GM12878 (cell line): ENCODE measurements at regions not wholly inside any gene's neighbourhood (a gene's known extent, or its start where the extent isn't known, plus 50 kb on each side); places are given as distances from the start of the nearest gene placed in this dataset.

ENCODE experiments used
- ATAC-seq: fragments of 200-7000 bp; cut with Tn5 transposase; 3 replicates; pipeline ENCODE4 v1.9.1; 2020; ENCODE audit warnings: mild to moderate bottlenecking, moderate library complexity
- BruUV-seq: library from RNA; stranded (reverse); fragments of 400-500 nt; replicated peaks from 2 replicates; lab custom pipeline; 2021; lab: Mats Ljungman, UMichigan
- CTCF ChIA-PET: fragments of 300-600 bp; sonication (Branson Sonifier 250); formaldehyde crosslinking; extraction: SDS; loops from one replicate; lab custom pipeline; 2021; ENCODE audit warnings: inconsistent platforms; lab: Yijun Ruan, JAX
- POLR2A ChIA-PET: fragments of 350-600 bp; formaldehyde crosslinking; extraction: SDS; loops from one replicate; lab custom pipeline; 2021; ENCODE audit warnings: inconsistent platforms; lab: Charles Lee
- RAD21 ChIA-PET: fragments of 300-600 bp; sonication (Branson Sonifier 250); formaldehyde crosslinking; loops from one replicate; lab custom pipeline; 2023; ENCODE audit warnings: antibody characterized with exemption; ENCODE audit not compliant: unreplicated experiment; lab: Charles Lee
- SMC1A ChIA-PET: fragments of 300-600 bp; sonication (Branson Sonifier 250); formaldehyde crosslinking; loops from one replicate; lab custom pipeline; 2023; ENCODE audit not compliant: unreplicated experiment, uncharacterized antibody; lab: Charles Lee
- DNase-seq: peaks from one replicate; pipeline ENCODE4 v3.0.0-alpha.2; 2011; ENCODE audit warnings: low read depth, low spot score
- FAIRE-seq: peaks from 3 replicates; lab custom pipeline; 2011; peaks lifted over from hg19 to GRCh38; lab: Jason Lieb, UNC
- H2AFZ ChIP-seq: 2 replicates; pipeline ENCODE4 v1.6.0; 2011; ENCODE audit warnings: low read depth, low read length, control low read depth; ENCODE audit not compliant: control insufficient read depth
- H3K27ac ChIP-seq: 2 replicates; pipeline ENCODE4 v1.5.1; 2011; ENCODE audit warnings: control low read depth; ENCODE audit not compliant: control insufficient read depth, insufficient read depth
- H3K27me3 ChIP-seq, 2 experiments: replicated peaks in 1 of 2; 2 replicates each; pipeline versions ENCODE4 v1.6.0 to v1.6.1; 2011; ENCODE audit warnings: low read length in 1 of 2; ENCODE audit not compliant: control insufficient read depth in 2 of 2, insufficient read depth in 2 of 2
- H3K36me3 ChIP-seq, 2 experiments: 2 replicates each; pipeline ENCODE4 v1.5.1; 2011; ENCODE audit warnings: low read length in 1 of 2; ENCODE audit not compliant: control insufficient read depth in 2 of 2, insufficient read depth in 2 of 2
- H3K4me1 ChIP-seq: 2 replicates; pipeline ENCODE4 v1.6.1; 2011; ENCODE audit warnings: mild to moderate bottlenecking, low read length, moderate library complexity, mixed read lengths; ENCODE audit not compliant: control insufficient read depth, insufficient read depth
- H3K4me2 ChIP-seq: 2 replicates; pipeline ENCODE4 v1.6.0; 2011; ENCODE audit warnings: control low read depth; ENCODE audit not compliant: control insufficient read depth, insufficient read depth
- H3K4me3 ChIP-seq: fragments of 200-600 bp; sonication (generic); 2 replicates; pipeline ENCODE4 v1.5.1; 2016
- H3K79me2 ChIP-seq: 2 replicates; pipeline ENCODE4 v1.6.0; 2011; ENCODE audit warnings: low read length; ENCODE audit not compliant: control insufficient read depth, insufficient read depth
- H3K9ac ChIP-seq: 2 replicates; pipeline ENCODE4 v1.8.0; 2011; ENCODE audit warnings: low read length, control low read depth, mixed read lengths; ENCODE audit not compliant: control insufficient read depth, insufficient read depth
- H3K9me3 ChIP-seq: replicated peaks from 3 replicates; pipeline ENCODE4 v1.5.1; 2011; ENCODE audit warnings: mild to moderate bottlenecking, low read length; ENCODE audit not compliant: control insufficient read depth, insufficient read depth
- H4K20me1 ChIP-seq: 2 replicates; pipeline ENCODE4 v1.6.0; 2011; ENCODE audit not compliant: control insufficient read depth, insufficient read depth
- ATF3 ChIP-seq: IDR thresholded peaks from 2 replicates; pipeline ENCODE4 v1.6.1; 2011; ENCODE audit warnings: low read depth, mild to moderate bottlenecking, low read length, moderate library complexity, borderline replicate concordance; ENCODE audit errors: extremely low read depth
- CEBPB ChIP-seq, 2 experiments: fragments of 150-350 bp in 1 of 2; IDR thresholded peaks; 2 replicates each; pipeline ENCODE4 v1.6.1; 2012 to 2014; ENCODE audit warnings: low read depth in 2 of 2, low read length in 2 of 2, borderline replicate concordance in 1 of 2, inconsistent platforms in 1 of 2
- CHD2 ChIP-seq: IDR thresholded peaks from 2 replicates; pipeline ENCODE4 v1.6.1; 2011; ENCODE audit warnings: low read depth, low read length, improper control_type of control experiment, borderline replicate concordance
- EED ChIP-seq: sonication (generic); IDR thresholded peaks from 2 replicates; pipeline ENCODE4 v1.6.1; 2016; ENCODE audit warnings: antibody characterized with exemption, low read depth
- HDAC6 ChIP-seq: fragments of 200-600 bp; sonication (generic); IDR thresholded peaks from one replicate; pipeline ENCODE4 v1.8.0; 2017; ENCODE audit warnings: antibody characterized with exemption; ENCODE audit not compliant: unreplicated experiment
- IKZF1 ChIP-seq: fragments of 450-650 bp; conservative IDR thresholded peaks from 2 replicates; pipeline ENCODE4 v1.6.1; 2017; ENCODE audit warnings: antibody characterized with exemption, mild to moderate bottlenecking
- MEF2B ChIP-seq: fragments of 450-650 bp; IDR thresholded peaks from 2 replicates; pipeline ENCODE4 v1.6.1; 2018; ENCODE audit warnings: mild to moderate bottlenecking, moderate library complexity; ENCODE audit not compliant: partially characterized antibody, poor library complexity, severe bottlenecking
- MTA2 ChIP-seq: fragments of 450-650 bp; IDR thresholded peaks from 2 replicates; pipeline ENCODE4 v1.6.1; 2016; ENCODE audit warnings: low read depth, mild to moderate bottlenecking, moderate library complexity
- POLR2AphosphoS5 ChIP-seq: IDR thresholded peaks from 2 replicates; pipeline ENCODE4 v1.6.1; 2011; ENCODE audit warnings: mild to moderate bottlenecking, low read length, inconsistent platforms
- RELB ChIP-seq: fragments of 450-650 bp; IDR thresholded peaks from 2 replicates; pipeline ENCODE4 v1.6.1; 2017; ENCODE audit warnings: low read depth, mild to moderate bottlenecking, moderate library complexity
- SMAD1 ChIP-seq: fragments of 450-650 bp; IDR thresholded peaks from 2 replicates; pipeline ENCODE4 v1.6.1; 2018; ENCODE audit warnings: mild to moderate bottlenecking, low read depth; ENCODE audit not compliant: partially characterized antibody
- TAF1 ChIP-seq: IDR thresholded peaks from 2 replicates; pipeline ENCODE4 v1.6.1; 2011; ENCODE audit warnings: mild to moderate bottlenecking, low read depth, low read length, borderline replicate concordance
- ZNF622 ChIP-seq: fragments of 450-650 bp; IDR thresholded peaks from 2 replicates; pipeline ENCODE4 v1.6.1; 2017; ENCODE audit warnings: mild to moderate bottlenecking, inconsistent platforms
- WGBS: methylation state at CpG from one replicate; pipeline ENCODE4 v1.1.6; 2016; ENCODE audit warnings: low lambda C conversion rate; ENCODE audit not compliant: insufficient replicate concordance, insufficient coverage; ENCODE audit errors: missing lambda C conversion rate; 5-methylcytosine and 5-hydroxymethylcytosine counted together
- in situ Hi-C: fragments of 300-500 bp; cut with MboI; formaldehyde crosslinking; loops from 9 replicates; pipeline ENCODE4 v1.14.3; 2018; ENCODE audit warnings: mixed read lengths
- intact Hi-C: fragments of 100-400 bp; cut with micrococcal nuclease; formaldehyde crosslinking; loops from one replicate; pipeline ENCODE4 v1.14.2; 2022; ENCODE audit not compliant: unreplicated experiment

GRCh38 chr5:106877881-106878280 is 792.9 kb downstream of the EFNA5 start:
- RAD21 ChIA-PET = interaction anchor here (0.8 kb wide), 1 partner anchor 423 kb away, joined by 3 read pairs; no protein-coding TSS in a partner anchor
- TF ChIP-seq RELB (no peak), TAF1 (no peak), CHD2 (no peak), SMAD1 (no peak), HDAC6 (no peak), MEF2B (no peak), EED (no peak), POLR2AphosphoS5 (no peak), ZNF622 (no peak), MTA2 (no peak), ATF3 (no peak), IKZF1 (no peak), CEBPB (IDR thresholded peaks at IDR 0.05; ENCODE audit: borderline replicate concordance in 1 of 2, low read depth in 2 of 2, low read length in 2 of 2) (no peak)
- H4K20me1 ChIP-seq = no peaks in the 10 kb centered on the region
- DNase-seq (no peak), FAIRE-seq (no peak), ATAC-seq (no peak)
- no peak overlapping the region for H2AFZ ChIP-seq
- in situ Hi-C loops (no loop called here), intact Hi-C loops (loop anchor here (10.0 kb wide), 1 partner anchor 423 kb away; no protein-coding TSS in a partner anchor)
- H3K79me2 ChIP-seq = no peaks in the 10 kb centered on the region
- SMC1A ChIA-PET = interaction anchor here (1.4 kb wide), 1 partner anchor 609 kb away, joined by 3 read pairs; no protein-coding TSS in a partner anchor
- H3K27ac ChIP-seq = no peak overlapping the region
- no peaks in the 10 kb centered on the region for H3K4me1 ChIP-seq
- H3K27me3 ChIP-seq = no peaks in the 10 kb centered on the region
- no TSS peak for BruUV-seq
- no peak overlapping the region for H3K9ac ChIP-seq
- no peaks in the 10 kb centered on the region; the same call in 2 of the 3 replicates for H3K9me3 ChIP-seq
- no peak overlapping the region for H3K4me2 ChIP-seq
- POLR2A ChIA-PET = no interaction called here
- WGBS = 47% methylated on average over 3 of the region's 3 CpGs
- no peaks in the 10 kb centered on the region for H3K36me3 ChIP-seq
- H3K4me3 ChIP-seq = no peak overlapping the region
- CTCF ChIA-PET = interaction anchor here (1.7 kb wide), 1 partner anchor 8 kb away, joined by 5 read pairs; no protein-coding TSS in a partner anchor
